Inflammatory macrophage treated with lipopolysaccharide for 1 hour (primary cell): ENCODE measurements at regions not wholly inside any gene's neighbourhood (a gene's known extent, or its start where the extent isn't known, plus 50 kb on each side); places are given as distances from the start of the nearest gene placed in this dataset.

Experiments
- DNase-seq, 2 donors: peaks; one replicate each; pipeline ENCODE4 v3.0.0-alpha.2; 2020 to 2022

GRCh38 chr2:60400462-60401246 is 152.8 kb downstream of the BCL11A start:
- DNase-seq: no peak

- no peak for DNase-seq
These were observed 159.0 kb downstream of the BCL11A start for GRCh38 chr2:60394463-60394862.

- no peak for DNase-seq
These were observed 161.6 kb downstream of the BCL11A start for GRCh38 chr2:60391649-60392375.

GRCh38 chr2:60391230-60391629 is 162.2 kb downstream of the BCL11A start:
- no peak for DNase-seq

- no peak for DNase-seq
These were observed 167.0 kb downstream of the BCL11A start for GRCh38 chr2:60386436-60386835.

GRCh38 chr2:60385648-60386047 is 167.8 kb downstream of the BCL11A start:
- DNase-seq: peak; percentile 82 to 87

- DNase-seq: no peak
These were observed 169.9 kb downstream of the BCL11A start for GRCh38 chr2:60383401-60384143.

- DNase-seq: no peak
These were observed 173.0 kb downstream of the BCL11A start for GRCh38 chr2:60380411-60380810.

GRCh38 chr2:60379684-60380083 is 173.8 kb downstream of the BCL11A start:
- no peak for DNase-seq

GRCh38 chr2:60379216-60379615 is 174.2 kb downstream of the BCL11A start:
- no peak for DNase-seq

- no peak for DNase-seq
These were observed 175.6 kb downstream of the BCL11A start for GRCh38 chr2:60377825-60378224.

- DNase-seq: no peak
These were observed 177.2 kb downstream of the BCL11A start for GRCh38 chr2:60376252-60376651.

GRCh38 chr2:60371681-60372080 is 181.8 kb downstream of the BCL11A start:
- no peak for DNase-seq

- DNase-seq: no peak
These were observed 182.2 kb downstream of the BCL11A start for GRCh38 chr2:60371219-60371618.

GRCh38 chr2:60370814-60371213 is 182.6 kb downstream of the BCL11A start:
- no peak for DNase-seq

GRCh38 chr2:60368456-60368855 is 185.0 kb downstream of the BCL11A start:
- DNase-seq: no peak

GRCh38 chr2:60366135-60366712 is 187.2 kb downstream of the BCL11A start:
- DNase-seq: peak; percentile 74 to 80

- no peak for DNase-seq
These were observed 187.9 kb downstream of the BCL11A start for GRCh38 chr2:60365556-60365955.

GRCh38 chr2:60364491-60364890 is 189.0 kb downstream of the BCL11A start:
- no peak for DNase-seq

GRCh38 chr2:60361498-60361897 is 192.0 kb downstream of the BCL11A start:
- DNase-seq: no peak

- DNase-seq: no peak
These were observed 193.9 kb downstream of the BCL11A start for GRCh38 chr2:60359569-60359968.

GRCh38 chr2:60358476-60358875 is 195.0 kb downstream of the BCL11A start:
- DNase-seq: no peak

GRCh38 chr2:60357996-60358395 is 195.5 kb downstream of the BCL11A start:
- DNase-seq: no peak
